Natural killer cell (primary cell): ENCODE measurements at regions not wholly inside any gene's neighbourhood (a gene's known extent, or its start where the extent isn't known, plus 50 kb on each side); places are given as distances from the start of the nearest gene placed in this dataset.

Source experiments
- ATAC-seq, 3 donors: fragments of 150-1000 bp in 2 of 3; fragments of 200-7000 bp in 1 of 3; cut with Tn5 transposase; 1 replicate in 1 of 3; 2 replicates in 2 of 3; pipeline ENCODE4 v1.10.0; 2021; ENCODE audit warnings: mild to moderate bottlenecking in 2 of 3, moderate library complexity in 2 of 3
- DNase-seq, 2 donors: peaks; one replicate each; pipeline versions ENCODE4 v3.0.0 to v3.0.0-alpha.2; 2013 to 2021; ENCODE audit warnings: mixed read lengths in 1 of 2
- H3K27ac ChIP-seq: one replicate; pipeline ENCODE4 v1.5.1; 2013; ENCODE audit warnings: mild to moderate bottlenecking, low read length
- H3K27me3 ChIP-seq: one replicate; pipeline ENCODE4 v1.6.1; 2013; ENCODE audit warnings: low read length; ENCODE audit not compliant: control insufficient read depth, insufficient read depth
- H3K36me3 ChIP-seq: one replicate; pipeline ENCODE4 v1.6.1; 2013; ENCODE audit warnings: low read length; ENCODE audit not compliant: control insufficient read depth, insufficient read depth
- H3K4me1 ChIP-seq: one replicate; pipeline ENCODE4 v1.6.1; 2013; ENCODE audit warnings: low read length; ENCODE audit not compliant: control insufficient read depth, insufficient read depth
- H3K4me3 ChIP-seq: one replicate; pipeline ENCODE4 v1.5.1; 2013; ENCODE audit warnings: low read length
- H3K9me3 ChIP-seq: one replicate; pipeline ENCODE4 v1.6.1; 2013; ENCODE audit warnings: low read length; ENCODE audit not compliant: control insufficient read depth, insufficient read depth
- H3K27ac Mint-ChIP-seq, 2 donors: one replicate each; pipeline ENCODE4 v1.8.0; 2022; ENCODE audit warnings: mild to moderate bottlenecking in 2 of 2, mixed read lengths in 2 of 2, moderate library complexity in 1 of 2
- H3K27me3 Mint-ChIP-seq, 2 donors: one replicate each; pipeline ENCODE4 v1.8.0; 2022; ENCODE audit warnings: low read depth in 2 of 2, mixed read lengths in 2 of 2
- H3K36me3 Mint-ChIP-seq: one replicate; pipeline ENCODE4 v1.8.0; 2022; ENCODE audit warnings: mixed read lengths
- H3K4me1 Mint-ChIP-seq, 2 donors: one replicate each; pipeline ENCODE4 v1.8.0; 2022; ENCODE audit warnings: mixed read lengths in 2 of 2
- H3K4me3 Mint-ChIP-seq: one replicate; pipeline ENCODE4 v1.8.0; 2022; ENCODE audit warnings: mild to moderate bottlenecking, moderate library complexity, mixed read lengths
- H3K9me3 Mint-ChIP-seq, 2 donors: one replicate each; pipeline ENCODE4 v1.8.0; 2022; ENCODE audit warnings: mixed read lengths in 2 of 2
- whole genome bisulfite sequencing: methylation state at CpG from one replicate; pipeline ENCODE4 v1.1.7; 2013; ENCODE audit warnings: missing lambda C conversion rate; ENCODE audit not compliant: insufficient coverage; 5-methylcytosine and 5-hydroxymethylcytosine counted together
- intact Hi-C: fragments of 100-400 bp; cut with micrococcal nuclease; formaldehyde crosslinking; loops from one replicate; pipeline ENCODE4 v1.14.2; 2022
- TF ChIP-seq, protein P1 (sequence below): fragments of 200-600 bp; IDR thresholded peaks from one replicate; pipeline ENCODE4 v1.8.0; 2022; ENCODE audit warnings: antibody characterized with exemption

DNA sequence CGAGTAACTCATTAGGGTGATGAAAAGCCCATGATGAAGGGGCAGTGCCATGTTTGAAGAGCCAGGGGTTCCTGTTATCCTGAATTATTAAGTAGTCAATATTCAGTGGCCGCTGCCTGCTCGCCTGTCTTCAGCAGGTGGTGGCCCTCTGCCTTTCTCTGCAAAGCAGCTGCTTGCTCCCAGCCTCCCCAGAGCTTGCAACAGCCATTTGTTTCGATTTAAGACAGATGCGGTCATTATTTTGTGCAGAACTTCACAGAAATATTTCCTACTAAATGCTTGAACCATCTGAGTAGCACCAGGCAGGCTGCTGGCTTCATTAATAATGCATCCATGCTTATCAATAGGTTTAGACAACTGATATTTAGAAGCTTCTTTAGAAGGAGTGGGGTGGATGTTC is 104.3 kb upstream of the TTC29 start:
- TF ChIP-seq, protein P1, sequence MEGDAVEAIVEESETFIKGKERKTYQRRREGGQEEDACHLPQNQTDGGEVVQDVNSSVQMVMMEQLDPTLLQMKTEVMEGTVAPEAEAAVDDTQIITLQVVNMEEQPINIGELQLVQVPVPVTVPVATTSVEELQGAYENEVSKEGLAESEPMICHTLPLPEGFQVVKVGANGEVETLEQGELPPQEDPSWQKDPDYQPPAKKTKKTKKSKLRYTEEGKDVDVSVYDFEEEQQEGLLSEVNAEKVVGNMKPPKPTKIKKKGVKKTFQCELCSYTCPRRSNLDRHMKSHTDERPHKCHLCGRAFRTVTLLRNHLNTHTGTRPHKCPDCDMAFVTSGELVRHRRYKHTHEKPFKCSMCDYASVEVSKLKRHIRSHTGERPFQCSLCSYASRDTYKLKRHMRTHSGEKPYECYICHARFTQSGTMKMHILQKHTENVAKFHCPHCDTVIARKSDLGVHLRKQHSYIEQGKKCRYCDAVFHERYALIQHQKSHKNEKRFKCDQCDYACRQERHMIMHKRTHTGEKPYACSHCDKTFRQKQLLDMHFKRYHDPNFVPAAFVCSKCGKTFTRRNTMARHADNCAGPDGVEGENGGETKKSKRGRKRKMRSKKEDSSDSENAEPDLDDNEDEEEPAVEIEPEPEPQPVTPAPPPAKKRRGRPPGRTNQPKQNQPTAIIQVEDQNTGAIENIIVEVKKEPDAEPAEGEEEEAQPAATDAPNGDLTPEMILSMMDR = no peak
- whole genome bisulfite sequencing = 89% methylated on average over 5 of the region's 5 CpGs
- no peak overlapping the region for H3K4me3 ChIP-seq
- no peak for DNase-seq
- no peaks in the 10 kb centered on the region for H3K36me3 ChIP-seq
- no peaks in the 10 kb centered on the region for H3K27me3 ChIP-seq
- intact Hi-C loops = no loop called here
- H3K27ac Mint-ChIP-seq = no peak overlapping the region
- H3K27ac ChIP-seq = no peak overlapping the region
- peaks cover 0 to 2% of the 10 kb centered on the region in 2 donors for H3K9me3 Mint-ChIP-seq
- H3K4me1 ChIP-seq = no peaks in the 10 kb centered on the region
- no peaks in the 10 kb centered on the region for H3K9me3 ChIP-seq
- no peaks in the 10 kb centered on the region for H3K4me1 Mint-ChIP-seq
- H3K36me3 Mint-ChIP-seq = no peaks in the 10 kb centered on the region
- H3K27me3 Mint-ChIP-seq = peaks cover 20 to 24% of the 10 kb centered on the region in 2 donors
- no peak for ATAC-seq
- no peak overlapping the region for H3K4me3 Mint-ChIP-seq

DNA sequence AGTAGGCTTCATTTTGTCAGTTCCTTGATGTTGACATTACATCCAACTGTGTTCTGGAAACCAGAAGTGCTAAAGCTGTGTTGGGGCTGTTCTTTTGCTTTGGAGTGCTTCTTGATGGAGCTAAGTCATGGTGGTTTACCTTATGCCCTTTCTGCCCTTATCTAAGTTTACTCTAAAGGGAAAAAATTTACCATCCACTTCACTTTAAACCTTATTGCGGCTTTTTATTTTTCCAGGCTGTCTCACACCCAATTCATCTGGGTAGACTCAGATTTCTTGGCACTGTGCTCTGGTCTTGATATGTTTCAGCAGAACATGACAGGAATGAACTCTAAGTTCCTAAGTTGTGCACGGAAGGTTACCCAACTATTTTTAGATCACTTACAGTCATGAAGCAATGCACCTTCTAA is 104.7 kb upstream of the TTC29 start:
- H3K4me3 Mint-ChIP-seq = no peak overlapping the region
- no peak for DNase-seq
- ATAC-seq = no peak
- Histone ChIP-seq H3K4me1 (no peaks in the 10 kb centered on the region), H3K27ac (no peak overlapping the region), H3K4me3 (no peak overlapping the region), H3K9me3 (no peaks in the 10 kb centered on the region), H3K27me3 (no peaks in the 10 kb centered on the region), H3K36me3 (no peaks in the 10 kb centered on the region)
- intact Hi-C loops = no loop called here
- no peaks in the 10 kb centered on the region for H3K4me1 Mint-ChIP-seq
- H3K9me3 Mint-ChIP-seq = peaks cover 0 to 2% of the 10 kb centered on the region in 2 donors
- TF ChIP-seq, protein P1 = no peak
- no peaks in the 10 kb centered on the region for H3K36me3 Mint-ChIP-seq
- 76% methylated on average over 2 of the region's 2 CpGs for WGBS
- no peak overlapping the region for H3K27ac Mint-ChIP-seq
- peaks cover 21 to 24% of the 10 kb centered on the region in 2 donors for H3K27me3 Mint-ChIP-seq

DNA sequence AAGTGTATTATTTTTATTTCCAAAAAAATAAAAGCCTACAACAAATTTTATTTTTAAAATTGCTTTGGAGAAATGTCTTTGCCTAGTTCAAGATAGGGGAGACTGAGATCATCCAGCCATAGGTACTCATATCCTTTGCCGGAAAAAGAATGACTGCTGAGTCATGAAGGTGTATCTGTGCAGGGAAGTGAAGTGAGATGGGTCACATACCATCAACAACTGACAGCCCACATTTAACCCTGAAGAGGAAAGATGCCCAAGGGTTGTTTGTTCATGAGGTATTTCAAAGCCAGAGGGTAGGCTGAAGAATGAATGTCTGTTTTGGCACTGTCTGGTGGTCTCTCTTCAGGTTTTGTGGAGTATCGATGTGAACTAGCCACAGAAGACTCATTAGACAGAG is 106.7 kb upstream of the TTC29 start:
- peaks cover 0 to 2% of the 10 kb centered on the region in 2 donors for H3K9me3 Mint-ChIP-seq
- no peak overlapping the region for H3K4me3 ChIP-seq
- ATAC-seq (no peak), DNase-seq (no peak)
- peaks cover 7% of the 10 kb centered on the region in 2 donors for H3K4me1 Mint-ChIP-seq
- intact Hi-C loops = no loop called here
- H3K27ac ChIP-seq = no peak overlapping the region
- H3K36me3 Mint-ChIP-seq = no peaks in the 10 kb centered on the region
- TF ChIP-seq, protein P1 = no peak
- no peaks in the 10 kb centered on the region for H3K36me3 ChIP-seq
- no peak overlapping the region for H3K27ac Mint-ChIP-seq
- peaks cover 11 to 13% of the 10 kb centered on the region in 2 donors for H3K27me3 Mint-ChIP-seq
- H3K9me3 ChIP-seq = no peaks in the 10 kb centered on the region
- 94% methylated on average over 1 of the region's 2 CpGs for WGBS
- no peaks in the 10 kb centered on the region for H3K4me1 ChIP-seq
- no peak overlapping the region for H3K4me3 Mint-ChIP-seq
- H3K27me3 ChIP-seq = no peaks in the 10 kb centered on the region

DNA sequence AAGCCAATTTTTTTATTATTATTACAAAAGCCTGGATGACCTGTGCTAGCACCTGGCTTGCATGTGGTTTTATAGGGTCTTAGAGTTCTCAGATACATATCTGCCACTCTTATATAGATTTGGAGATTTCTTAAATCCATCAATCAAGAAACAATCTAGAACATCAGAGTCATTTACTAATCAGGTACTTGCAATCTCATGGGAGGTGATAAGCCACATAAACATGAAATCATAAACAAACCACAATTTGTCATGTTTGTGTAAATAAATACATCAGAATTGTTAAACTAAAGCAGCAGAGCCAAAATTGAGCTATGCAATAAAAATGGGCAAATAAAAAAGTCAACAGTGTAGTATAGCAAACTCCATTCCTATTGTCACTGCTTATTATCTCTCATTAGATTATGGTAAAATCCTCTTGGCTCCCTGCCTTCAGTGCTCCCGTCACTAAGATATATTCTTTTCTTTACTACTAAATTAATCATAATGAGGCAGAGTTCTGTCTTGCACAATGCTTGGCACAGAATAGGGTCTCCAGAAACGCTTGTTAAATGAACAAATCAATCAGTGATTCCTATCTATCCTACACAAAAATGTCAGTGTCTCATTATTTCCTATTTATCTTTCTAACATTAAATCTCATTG is 108.7 kb upstream of the TTC29 start:
- peaks cover 12% of the 10 kb centered on the region in 2 donors for H3K4me1 Mint-ChIP-seq
- no peak for ATAC-seq

More for the DNA sequence above, 108.7 kb upstream of the TTC29 start:
- Mint-ChIP-seq H3K36me3 (no peaks in the 10 kb centered on the region), H3K27ac (no peak overlapping the region), H3K27me3 (peaks cover 10 to 12% of the 10 kb centered on the region in 2 donors), H3K9me3 (peaks cover 0 to 2% of the 10 kb centered on the region in 2 donors), H3K4me3 (no peak overlapping the region)
- intact Hi-C loops = no loop called here
- 69% methylated on average over 2 of the region's 2 CpGs for WGBS
- TF ChIP-seq, protein P1 = no peak
- Histone ChIP-seq H3K27ac (no peak overlapping the region), H3K27me3 (no peaks in the 10 kb centered on the region), H3K4me3 (no peak overlapping the region), H3K4me1 (no peaks in the 10 kb centered on the region), H3K9me3 (no peaks in the 10 kb centered on the region), H3K36me3 (no peaks in the 10 kb centered on the region)
- DNase-seq = no peak
